IMR-90 (cell line): ENCODE measurements at regions not wholly inside any gene's neighbourhood (a gene's known extent, or its start where the extent isn't known, plus 50 kb on each side); places are given as distances from the start of the nearest gene placed in this dataset.

Experiments used
- ATAC-seq: fragments of 200-7000 bp; cut with Tn5 transposase; 2 replicates; pipeline ENCODE4 v1.9.1; 2020; ENCODE audit warnings: low read depth, mild to moderate bottlenecking, moderate library complexity
- BruUV-seq: library from RNA; stranded (reverse); fragments of 400-500 nt; replicated peaks from 2 replicates; lab custom pipeline; 2021; lab: Mats Ljungman, UMichigan
- CTCF ChIA-PET: fragments of 300-600 bp; formaldehyde crosslinking; extraction: SDS; loops from one replicate; lab custom pipeline; 2021; ENCODE audit warnings: antibody characterized with exemption; lab: Yijun Ruan, JAX
- POLR2A ChIA-PET: fragments of 300-600 bp; sonication (Branson Sonifier 250); formaldehyde crosslinking; loops from one replicate; lab custom pipeline; 2022; ENCODE audit warnings: antibody characterized with exemption; ENCODE audit not compliant: unreplicated experiment; lab: Charles Lee
- DNase-seq: peaks from one replicate; pipeline ENCODE4 v3.0.0; 2013
- H2AFZ ChIP-seq: replicated peaks from 2 replicates; pipeline ENCODE3; 2013; ENCODE audit warnings: low read length, mild to moderate bottlenecking; ENCODE audit not compliant: poor library complexity
- H2AK5ac ChIP-seq: 2 replicates; pipeline ENCODE4 v1.6.1; 2013; ENCODE audit warnings: low read depth, low read length, inconsistent platforms
- H2AK9ac ChIP-seq: replicated peaks from 2 replicates; pipeline ENCODE3; 2013; ENCODE audit warnings: mild to moderate bottlenecking, low read depth, low read length, moderate library complexity; ENCODE audit not compliant: poor library complexity
- H2BK120ac ChIP-seq: 2 replicates; pipeline ENCODE4 v1.6.1; 2013; ENCODE audit warnings: low read depth, low read length, inconsistent platforms
- H2BK15ac ChIP-seq: 3 replicates; pipeline ENCODE4 v1.6.1; 2013; ENCODE audit warnings: low read depth, low read length, inconsistent platforms
- H2BK20ac ChIP-seq: 2 replicates; pipeline ENCODE4 v1.6.1; 2013; ENCODE audit warnings: low read depth, mild to moderate bottlenecking, inconsistent platforms, low read length, moderate library complexity
- H2BK5ac ChIP-seq: 2 replicates; pipeline ENCODE4 v1.6.1; 2013; ENCODE audit warnings: mild to moderate bottlenecking, low read depth, low read length, inconsistent platforms; ENCODE audit not compliant: poor library complexity, severe bottlenecking
- H3K14ac ChIP-seq: replicated peaks from 2 replicates; pipeline ENCODE4 v1.6.1; 2013; ENCODE audit warnings: low read depth, low read length, inconsistent platforms
- H3K18ac ChIP-seq: 2 replicates; pipeline ENCODE4 v1.6.1; 2013; ENCODE audit warnings: low read depth, low read length, control low read depth
- H3K23ac ChIP-seq: 2 replicates; pipeline ENCODE4 v1.6.1; 2013; ENCODE audit warnings: low read depth, low read length, inconsistent platforms
- H3K27ac ChIP-seq: 2 replicates; pipeline ENCODE4 v1.5.1; 2013; ENCODE audit warnings: mild to moderate bottlenecking, control low read depth, low read length; ENCODE audit not compliant: insufficient read depth
- H3K27me3 ChIP-seq: 2 replicates; pipeline ENCODE4 v1.6.1; 2013; ENCODE audit warnings: low read length; ENCODE audit not compliant: control insufficient read depth, insufficient read depth
- H3K36me3 ChIP-seq: 2 replicates; pipeline ENCODE4 v1.6.1; 2013; ENCODE audit warnings: low read length, mixed read lengths; ENCODE audit not compliant: control insufficient read depth, insufficient read depth
- H3K4ac ChIP-seq: 2 replicates; pipeline ENCODE4 v1.6.1; 2013; ENCODE audit warnings: low read depth, low read length, inconsistent platforms
- H3K4me1 ChIP-seq: 2 replicates; pipeline ENCODE4 v1.6.1; 2013; ENCODE audit warnings: low read length, mixed read lengths; ENCODE audit not compliant: control insufficient read depth, insufficient read depth
- H3K4me2 ChIP-seq: 2 replicates; pipeline ENCODE4 v1.6.1; 2013; ENCODE audit warnings: low read depth, mild to moderate bottlenecking, control low read depth, low read length, moderate library complexity
- H3K4me3 ChIP-seq: 2 replicates; pipeline ENCODE4 v1.5.1; 2013; ENCODE audit warnings: low read depth, mild to moderate bottlenecking, control low read depth, low read length, moderate library complexity; ENCODE audit not compliant: insufficient read depth
- H3K56ac ChIP-seq: 2 replicates; pipeline ENCODE4 v1.6.1; 2013; ENCODE audit warnings: low read length, inconsistent platforms; ENCODE audit not compliant: insufficient read depth; ENCODE audit errors: extremely low read depth
- H3K79me1 ChIP-seq, 2 experiments: 2 replicates each; pipeline ENCODE4 v1.6.1; 2013; ENCODE audit warnings: low read length in 2 of 2, inconsistent platforms in 1 of 2, low read depth in 1 of 2
- H3K9ac ChIP-seq: 2 replicates; pipeline ENCODE4 v1.6.1; 2013; ENCODE audit warnings: low read depth, low read length, control low read depth
- H3K9me1 ChIP-seq: 2 replicates; pipeline ENCODE4 v1.6.1; 2013; ENCODE audit warnings: low read length, inconsistent platforms; ENCODE audit not compliant: insufficient read depth
- H3K9me3 ChIP-seq: 2 replicates; pipeline ENCODE4 v1.6.1; 2013; ENCODE audit warnings: low read length; ENCODE audit not compliant: control insufficient read depth, insufficient read depth
- H4K20me1 ChIP-seq: 2 replicates; pipeline ENCODE4 v1.6.1; 2013; ENCODE audit warnings: low read length, inconsistent platforms; ENCODE audit not compliant: insufficient read depth
- H4K5ac ChIP-seq: 2 replicates; pipeline ENCODE4 v1.6.1; 2013; ENCODE audit warnings: mild to moderate bottlenecking, low read depth, low read length, control low read depth
- H4K8ac ChIP-seq, 2 experiments: 2 replicates each; pipeline ENCODE4 v1.6.1; 2013; ENCODE audit warnings: low read depth in 2 of 2, low read length in 2 of 2, control low read depth in 1 of 2, inconsistent platforms in 1 of 2
- H4K91ac ChIP-seq: 2 replicates; pipeline ENCODE4 v1.6.1; 2013; ENCODE audit warnings: low read depth, low read length, inconsistent platforms; ENCODE audit not compliant: insufficient read depth
- BHLHE40 ChIP-seq: fragments of 150-350 bp; IDR thresholded peaks from 2 replicates; pipeline ENCODE4 v1.6.1; 2016; ENCODE audit warnings: mild to moderate bottlenecking, low read depth, low read length
- CEBPB ChIP-seq: IDR thresholded peaks from 2 replicates; pipeline ENCODE4 v1.6.1; 2012; ENCODE audit warnings: low read depth, low read length, improper control_type of control experiment
- CHD1 ChIP-seq: IDR thresholded peaks from 2 replicates; pipeline ENCODE4 v1.6.1; 2012; ENCODE audit warnings: low read depth, low read length, improper control_type of control experiment
- CTCF ChIP-seq: conservative IDR thresholded peaks from 2 replicates; pipeline ENCODE4 v1.5.1; 2012; ENCODE audit warnings: mild to moderate bottlenecking, low read depth, low read length, improper control_type of control experiment
- ELK1 ChIP-seq: fragments of 150-350 bp; IDR thresholded peaks from 2 replicates; pipeline ENCODE4 v1.6.1; 2016; ENCODE audit warnings: low read depth, mild to moderate bottlenecking, low read length, moderate library complexity, borderline replicate concordance
- FOS ChIP-seq: fragments of 150-350 bp; IDR thresholded peaks from 2 replicates; pipeline ENCODE4 v1.6.1; 2016; ENCODE audit warnings: low read depth, low read length
- MAFK ChIP-seq: IDR thresholded peaks from 2 replicates; pipeline ENCODE4 v1.6.1; 2012; ENCODE audit warnings: low read depth, low read length, improper control_type of control experiment
- MAZ ChIP-seq: IDR thresholded peaks from 2 replicates; pipeline ENCODE4 v1.6.1; 2012; ENCODE audit warnings: low read depth, mild to moderate bottlenecking, low read length, improper control_type of control experiment, moderate library complexity, borderline replicate concordance
- MXI1 ChIP-seq: IDR thresholded peaks from 2 replicates; pipeline ENCODE4 v1.6.1; 2012; ENCODE audit warnings: low read depth, mild to moderate bottlenecking, low read length, moderate library complexity, borderline replicate concordance
- NFE2L2 ChIP-seq: fragments of 150-350 bp; IDR thresholded peaks from 2 replicates; pipeline ENCODE4 v1.6.1; 2016; ENCODE audit warnings: low read depth, mild to moderate bottlenecking, low read length
- POLR2A ChIP-seq: IDR thresholded peaks from 2 replicates; pipeline ENCODE4 v1.6.1; 2012; ENCODE audit warnings: mild to moderate bottlenecking, low read depth, low read length
- RAD21 ChIP-seq: IDR thresholded peaks from 2 replicates; pipeline ENCODE4 v1.6.1; 2012; ENCODE audit warnings: low read length, improper control_type of control experiment
- RCOR1 ChIP-seq: IDR thresholded peaks from 2 replicates; pipeline ENCODE4 v1.6.1; 2012; ENCODE audit warnings: mild to moderate bottlenecking, low read length, improper control_type of control experiment; ENCODE audit not compliant: insufficient replicate concordance
- RFX5 ChIP-seq: IDR thresholded peaks from 2 replicates; pipeline ENCODE4 v1.8.0; 2012; ENCODE audit warnings: low read depth, mild to moderate bottlenecking, low read length, moderate library complexity
- SMC3 ChIP-seq: fragments of 150-350 bp; IDR thresholded peaks from 2 replicates; pipeline ENCODE4 v1.6.1; 2016; ENCODE audit warnings: low read depth, mild to moderate bottlenecking, antibody characterized with exemption, low read length, moderate library complexity
- USF2 ChIP-seq: fragments of 150-350 bp; IDR thresholded peaks from 2 replicates; pipeline ENCODE4 v1.6.1; 2017; ENCODE audit warnings: mild to moderate bottlenecking, antibody characterized with exemption, low read length, low read depth
- WGBS, 2 experiments: methylation state at CpG; one replicate each; pipeline versions ENCODE4 v1.1.5 to v1.1.7; 2013; ENCODE audit warnings: missing lambda C conversion rate in 2 of 2; ENCODE audit not compliant: insufficient read length in 1 of 2; ENCODE audit errors: extremely low coverage in 2 of 2; 5-methylcytosine and 5-hydroxymethylcytosine counted together
- dilution Hi-C: fragments of 300-500 bp; cut with HindIII; formaldehyde crosslinking; loops from one replicate; pipeline ENCODE4 v1.14.3; 2018; ENCODE audit warnings: low sequenced_read_pairs; ENCODE audit not compliant: unreplicated experiment
- in situ Hi-C: fragments of 300-500 bp; cut with MboI; formaldehyde crosslinking; loops from 3 replicates; pipeline ENCODE4 v1.14.3; 2019; ENCODE audit warnings: low sequenced_read_pairs, inconsistent platforms, mixed read lengths
- intact Hi-C: fragments of 100-400 bp; cut with micrococcal nuclease; formaldehyde crosslinking; loops from 2 replicates; pipeline ENCODE4 v1.10.0; 2022

GRCh38 chr5:12169536-12169935 is 265.3 kb upstream of the CTNND2 start:
- no peaks in the 10 kb centered on the region for H3K4me1 ChIP-seq
- in situ Hi-C loops (no loop called here), intact Hi-C loops (no loop called here), dilution Hi-C loops (no loop called here)
- H3K56ac ChIP-seq = no peak overlapping the region
- no peak overlapping the region for H3K18ac ChIP-seq
- BruUV-seq = no TSS peak
- no peak overlapping the region for H3K4me2 ChIP-seq
- H3K4me3 ChIP-seq = no peak overlapping the region
- H3K14ac ChIP-seq = no peak overlapping the region
- WGBS, 2 experiments = no CpG with 5 or more reads among the region's 1 CpG
- no peak overlapping the region for H4K8ac ChIP-seq
- H2AK9ac ChIP-seq = no peak overlapping the region
- no peak overlapping the region for H2BK15ac ChIP-seq
- no peak overlapping the region for H2BK5ac ChIP-seq
- ATAC-seq (no peak), DNase-seq (no peak)
- TF ChIP-seq ELK1 (no peak), CTCF (no peak), CHD1 (no peak), FOS (no peak), NFE2L2 (no peak), RCOR1 (no peak), CEBPB (no peak), SMC3 (no peak), USF2 (no peak), RAD21 (no peak), BHLHE40 (no peak), RFX5 (no peak), POLR2A (no peak), MAFK (no peak), MAZ (no peak), MXI1 (no peak)
- H3K9ac ChIP-seq = no peak overlapping the region
- ChIA-PET CTCF (no interaction called here), POLR2A (no interaction called here)
- H4K91ac ChIP-seq = no peak overlapping the region
- H4K5ac ChIP-seq = no peak overlapping the region
- no peaks in the 10 kb centered on the region for H3K79me1 ChIP-seq
- H3K27ac ChIP-seq = no peak overlapping the region
- no peaks in the 10 kb centered on the region for H3K9me1 ChIP-seq
- H2AFZ ChIP-seq = no peak overlapping the region
- no peaks in the 10 kb centered on the region for H4K20me1 ChIP-seq
- no peak overlapping the region for H2BK120ac ChIP-seq
- no peak overlapping the region for H2BK20ac ChIP-seq
- no peaks in the 10 kb centered on the region for H3K36me3 ChIP-seq
- H3K27me3 ChIP-seq = no peaks in the 10 kb centered on the region
- no peak overlapping the region for H3K4ac ChIP-seq
- peaks cover 2% of the 10 kb centered on the region; the same call in 1 of the 2 replicates for H3K9me3 ChIP-seq
- H3K23ac ChIP-seq = no peak overlapping the region
- no peak overlapping the region for H2AK5ac ChIP-seq
